ENCODE measurements at regions not wholly inside any gene's neighbourhood (a gene's known extent, or its start where the extent isn't known, plus 50 kb on each side); places are given as distances from the start of the nearest gene placed in this dataset.
"Not testable (repeated sequence)": the region's sequence is repeated elsewhere in the genome, so short reads cannot be mapped to it uniquely, and the experiment has no call there.

DNA sequence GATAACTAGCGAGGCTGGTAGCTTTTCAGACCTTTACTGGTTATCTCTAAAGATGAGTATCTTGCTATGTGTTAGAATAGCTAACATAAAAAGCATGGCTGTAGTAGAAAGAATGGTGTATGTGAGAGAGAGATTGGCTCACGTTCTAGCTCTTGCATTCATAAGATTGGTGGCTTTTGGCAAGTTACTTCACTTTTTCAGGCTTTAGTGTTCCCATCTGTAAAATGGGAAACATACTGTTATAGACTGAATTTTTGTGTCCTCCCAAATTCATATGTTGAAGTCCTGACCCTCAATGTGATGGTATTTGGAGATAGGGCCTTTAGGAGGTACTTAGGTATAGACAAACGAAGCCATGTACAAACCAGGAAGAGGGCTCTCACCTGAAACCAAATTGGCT, 302.4 kb upstream of the KLF4 start:
- FAIRE-seq (no peak), DNase-seq (ENCODE audit: insufficient read length, low spot score) (no peak)
- TF ChIP-seq POLR2A (IDR thresholded peaks at IDR 0.05; ENCODE audit: low read depth, low read length): no peak

DNA sequence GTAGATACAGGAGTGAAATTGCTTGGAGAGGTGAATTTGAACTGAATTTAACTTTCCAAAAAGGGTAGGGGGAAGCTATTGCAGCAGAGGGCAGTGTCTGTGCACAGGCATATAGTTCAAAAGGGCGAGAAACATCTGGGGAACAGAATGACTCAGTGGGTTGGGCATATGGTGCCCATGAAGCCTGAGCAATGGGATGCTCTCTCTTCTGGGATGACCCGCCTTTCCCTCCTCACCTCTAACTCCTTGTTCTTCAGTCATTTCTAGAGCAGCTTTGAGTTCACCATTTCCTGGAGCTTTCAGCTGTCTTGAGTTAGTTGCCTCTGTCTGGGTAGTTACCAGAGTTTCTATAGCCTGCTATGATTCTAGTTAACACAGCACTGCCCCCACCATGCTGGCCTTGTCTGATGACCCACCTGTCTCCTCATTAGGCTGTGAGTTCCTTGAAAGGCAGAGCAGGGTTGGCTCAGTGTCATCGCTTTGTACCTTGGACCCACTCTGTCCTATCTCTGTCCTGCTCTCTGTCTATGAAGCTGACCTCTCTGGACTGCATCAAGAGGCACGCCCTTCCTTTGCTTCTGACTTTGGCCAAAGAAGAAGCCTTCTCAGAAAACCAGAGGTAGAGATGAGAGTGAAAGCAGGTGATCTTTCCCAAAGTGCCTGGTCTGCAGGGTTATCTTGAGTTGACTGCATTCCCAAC, 299.6 kb upstream of the KLF4 start:
- DNase-seq (ENCODE audit: insufficient read length, low spot score) (no peak), FAIRE-seq (no peak)
- TF ChIP-seq POLR2A (IDR thresholded peaks at IDR 0.05; ENCODE audit: low read depth, low read length): no peak

DNA sequence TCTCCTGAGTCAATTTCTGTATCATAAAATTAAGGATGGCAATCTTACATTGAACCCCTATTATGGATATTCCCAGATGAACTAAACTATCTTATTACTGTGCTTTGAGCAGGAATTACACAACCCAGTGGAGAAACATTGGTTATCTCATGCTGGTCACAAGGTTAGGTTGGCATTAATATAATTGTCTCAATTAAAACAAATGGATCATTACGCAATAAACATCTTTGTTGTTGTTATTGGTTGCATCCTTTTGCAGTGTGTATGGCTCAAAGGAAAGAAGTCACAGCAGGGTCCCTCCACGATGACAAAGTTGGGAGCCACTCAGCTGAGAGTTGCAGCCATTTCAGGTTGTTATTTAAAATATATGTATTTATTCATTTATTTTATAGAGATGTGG, 297.0 kb upstream of the KLF4 start:
- TF ChIP-seq POLR2A (IDR thresholded peaks at IDR 0.05; ENCODE audit: low read depth, low read length): no peak
- no peak for DNase-seq (ENCODE audit: insufficient read length, low spot score)
- no peak for FAIRE-seq

DNA sequence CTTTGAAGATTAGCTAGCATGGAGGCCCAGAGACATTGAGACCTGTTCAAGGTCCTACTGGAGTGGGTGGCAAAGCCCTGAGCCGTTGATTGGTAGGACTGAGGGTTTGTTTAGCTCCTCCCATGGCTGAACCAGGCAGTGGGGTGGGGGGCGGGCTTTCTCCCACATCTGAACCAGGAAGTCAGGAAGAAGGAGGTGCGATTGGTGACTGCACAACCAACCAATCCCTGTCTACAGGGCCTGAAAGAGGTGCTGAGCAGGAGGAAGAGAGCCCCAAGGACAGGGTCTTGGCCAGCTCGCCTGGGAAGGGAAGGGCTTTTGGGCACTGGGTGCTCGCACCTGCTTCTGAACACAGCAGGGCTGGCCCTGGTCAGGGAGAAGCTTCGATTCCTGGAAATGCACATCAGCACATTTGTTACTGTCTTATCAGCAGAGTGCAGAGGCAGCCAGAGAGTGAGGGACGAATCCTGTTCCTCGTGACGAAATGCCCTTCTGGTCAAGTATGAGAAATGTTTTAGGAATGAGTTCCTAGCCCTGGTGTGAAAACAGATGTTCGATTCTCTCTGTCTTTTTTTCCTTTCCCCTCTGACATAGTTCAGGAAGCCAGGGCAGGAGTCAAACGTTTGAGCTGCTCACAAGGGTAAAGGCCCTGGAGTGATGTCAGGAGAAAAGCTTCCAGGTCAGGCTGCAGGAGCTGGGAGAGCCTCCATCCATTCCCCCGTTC, 294.8 kb upstream of the KLF4 start:
- TF ChIP-seq POLR2A (IDR thresholded peaks at IDR 0.05; ENCODE audit: low read depth, low read length): no peak
- FAIRE-seq: peak; percentile 91
- DNase-seq (ENCODE audit: insufficient read length, low spot score): peak; percentile 60

DNA sequence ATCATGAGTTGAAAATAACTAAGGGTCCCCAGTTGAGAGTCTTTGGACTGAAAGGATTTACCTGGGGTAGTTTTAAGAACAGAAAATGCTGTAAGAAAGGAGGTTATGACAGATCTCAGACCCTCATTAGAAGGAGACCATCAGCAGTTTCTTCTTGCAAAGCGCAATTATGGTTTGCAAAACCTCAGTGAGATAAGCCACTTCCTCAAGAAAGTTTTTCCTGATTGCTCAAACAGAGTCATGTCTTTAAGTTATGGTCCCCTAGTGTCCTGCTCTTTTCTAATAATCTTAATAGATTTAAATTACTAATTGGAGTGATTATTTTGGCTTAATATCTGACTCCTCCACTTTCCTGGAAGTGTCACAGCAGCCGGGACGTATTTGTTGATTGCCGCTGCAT, 293.2 kb upstream of the KLF4 start:
- TF ChIP-seq POLR2A (IDR thresholded peaks at IDR 0.05; ENCODE audit: low read depth, low read length): no peak
- FAIRE-seq: no peak
- no peak for DNase-seq (ENCODE audit: insufficient read length, low spot score)

DNA sequence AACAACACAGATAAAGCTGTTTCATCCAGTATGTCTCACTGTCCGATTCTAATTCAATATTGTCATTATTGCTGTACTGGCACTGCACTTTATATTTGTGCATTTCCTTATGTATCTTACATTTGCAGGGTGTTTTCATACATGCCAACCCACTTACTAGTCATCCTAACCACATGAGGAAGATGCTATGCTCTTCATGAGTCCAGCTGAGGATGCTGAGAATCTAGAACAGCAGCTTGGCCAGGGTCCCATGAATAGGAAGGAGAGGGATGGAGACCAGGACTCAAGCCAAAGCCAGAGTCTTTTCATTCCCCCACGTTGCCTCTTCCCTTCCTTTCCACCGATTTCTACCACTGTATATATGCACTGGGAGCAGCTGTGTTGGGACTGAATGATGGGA, 292.8 kb upstream of the KLF4 start:
- no peak for DNase-seq (ENCODE audit: insufficient read length, low spot score)
- TF ChIP-seq POLR2A (IDR thresholded peaks at IDR 0.05; ENCODE audit: low read depth, low read length): no peak
- no peak for FAIRE-seq

DNA sequence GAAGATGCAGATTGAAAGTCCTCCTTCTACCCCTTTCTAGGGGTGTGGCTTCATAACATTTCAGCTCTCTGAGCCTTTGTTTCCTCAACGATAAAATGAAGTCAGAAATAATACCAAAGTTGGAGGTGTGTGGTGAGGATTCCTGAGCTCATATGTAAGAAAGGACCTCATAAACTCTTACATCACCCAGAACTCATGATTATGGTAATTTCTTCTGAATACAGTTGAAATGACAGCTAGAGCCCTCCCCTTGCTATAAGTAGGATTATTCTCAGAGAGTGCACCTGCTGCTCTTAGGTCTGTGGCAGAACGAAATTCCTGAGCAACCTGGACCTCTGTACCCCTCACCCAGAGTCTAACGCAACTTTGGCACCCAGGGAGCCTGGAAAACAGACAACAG, 291.4 kb upstream of the KLF4 start:
- DNase-seq (ENCODE audit: insufficient read length, low spot score): no peak
- FAIRE-seq: no peak
- TF ChIP-seq POLR2A (IDR thresholded peaks at IDR 0.05; ENCODE audit: low read depth, low read length): no peak

DNA sequence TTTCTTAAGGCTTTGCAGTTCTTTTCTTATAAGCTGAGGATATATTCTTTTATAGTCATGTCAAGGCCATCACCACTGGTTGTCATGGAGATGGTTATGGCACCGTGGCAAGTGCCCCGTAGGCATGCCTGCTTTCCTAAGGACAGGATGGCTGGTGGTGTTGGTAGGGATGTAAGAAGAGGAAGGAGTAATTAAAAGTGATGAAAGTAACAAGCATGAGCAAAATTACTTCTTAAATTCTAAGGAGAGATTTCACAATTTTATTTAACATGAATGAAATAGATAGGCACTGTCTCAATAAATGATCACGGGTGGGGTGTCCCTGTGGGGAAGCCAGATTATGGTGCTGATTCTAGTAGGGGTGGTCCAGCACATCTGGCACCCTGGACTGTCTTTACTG, 290.2 kb upstream of the KLF4 start:
- DNase-seq (ENCODE audit: insufficient read length, low spot score): no peak
- no peak for TF ChIP-seq POLR2A (IDR thresholded peaks at IDR 0.05; ENCODE audit: low read depth, low read length)
- no peak for FAIRE-seq

DNA sequence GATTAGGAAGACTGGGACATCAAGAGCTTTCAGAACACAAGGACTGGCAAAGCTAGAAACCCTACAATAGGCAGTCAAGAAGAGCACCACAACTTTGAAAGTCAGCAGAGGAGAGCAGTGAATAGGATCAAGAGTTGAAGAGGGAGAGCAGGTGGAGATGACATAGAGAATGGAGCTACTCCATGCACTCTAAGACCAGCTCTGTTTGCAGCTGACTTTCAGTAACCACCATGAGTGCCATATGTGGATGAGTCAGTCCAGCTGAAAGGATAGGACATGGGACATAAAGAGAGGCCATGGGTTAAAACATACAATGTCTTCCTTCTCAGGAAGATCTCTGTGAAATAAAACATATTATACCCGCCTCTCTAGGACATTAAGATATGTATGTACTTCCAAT, 289.1 kb upstream of the KLF4 start:
- DNase-seq (ENCODE audit: insufficient read length, low spot score) (no peak), FAIRE-seq (no peak)
- no peak for TF ChIP-seq POLR2A (IDR thresholded peaks at IDR 0.05; ENCODE audit: low read depth, low read length)

DNA sequence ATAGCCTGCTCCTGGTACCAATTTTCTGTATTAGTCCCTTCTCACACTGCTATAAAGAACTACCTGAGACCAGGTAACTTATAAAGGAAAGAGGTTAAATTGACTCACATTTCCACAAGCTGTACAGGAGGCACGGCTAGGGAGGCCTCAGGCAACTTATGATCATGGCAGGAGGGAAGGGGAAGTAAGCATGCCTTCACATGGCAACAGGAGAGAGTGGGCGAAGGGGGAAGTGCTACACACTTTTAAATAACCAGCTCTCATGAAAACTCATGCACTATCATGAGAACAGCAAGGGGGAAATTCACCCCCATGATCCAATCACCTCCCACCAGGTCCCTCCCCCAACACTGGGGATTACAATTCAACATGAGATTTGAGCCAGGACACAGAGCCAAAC, 284.5 kb upstream of the KLF4 start:
- not testable (repeated sequence) for FAIRE-seq; DNase-seq (ENCODE audit: insufficient read length, low spot score)

DNA sequence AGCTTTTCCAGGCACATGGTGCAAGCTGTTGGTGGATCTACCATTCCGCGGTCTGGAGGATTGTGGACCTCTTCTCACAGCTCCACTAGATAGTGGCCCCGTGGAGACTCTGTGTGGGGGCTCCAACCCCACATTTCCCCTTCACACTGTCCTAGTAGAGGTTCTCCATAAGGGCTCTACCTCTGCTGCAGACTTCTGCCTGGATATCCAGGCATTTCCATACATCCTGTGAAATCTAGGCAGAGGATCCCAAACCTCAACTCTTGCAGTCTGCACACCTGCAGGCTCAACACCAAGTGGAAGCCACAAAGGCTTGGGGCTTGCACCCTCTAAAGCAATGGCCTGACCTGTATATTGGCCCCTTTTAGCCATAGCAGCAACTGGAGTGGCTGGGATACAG, 283.4 kb upstream of the KLF4 start:
- no peak for TF ChIP-seq POLR2A (IDR thresholded peaks at IDR 0.05; ENCODE audit: low read depth, low read length)
- FAIRE-seq: no peak
- DNase-seq (ENCODE audit: insufficient read length, low spot score): no peak

DNA sequence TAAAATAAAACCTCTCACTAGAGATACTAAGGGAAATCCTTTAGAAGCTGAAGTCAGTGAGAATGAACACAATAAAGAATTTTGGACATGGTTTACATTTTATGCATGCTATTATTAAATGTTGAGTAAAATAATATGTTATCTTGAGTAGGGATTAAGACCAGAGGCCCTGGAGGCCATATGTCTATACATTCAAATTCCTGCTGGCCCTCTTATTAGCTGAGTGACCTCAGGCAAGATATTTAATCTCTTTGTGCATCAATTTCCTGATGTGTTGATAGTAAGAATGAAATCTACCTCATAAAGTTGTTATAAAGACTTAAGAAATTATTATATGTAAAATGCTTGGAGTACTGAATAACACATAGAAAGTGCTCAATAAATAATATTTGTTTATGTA, 281.1 kb upstream of the KLF4 start:
- no peak for DNase-seq (ENCODE audit: insufficient read length, low spot score)
- no peak for TF ChIP-seq POLR2A (IDR thresholded peaks at IDR 0.05; ENCODE audit: low read depth, low read length)
- no peak for FAIRE-seq

DNA sequence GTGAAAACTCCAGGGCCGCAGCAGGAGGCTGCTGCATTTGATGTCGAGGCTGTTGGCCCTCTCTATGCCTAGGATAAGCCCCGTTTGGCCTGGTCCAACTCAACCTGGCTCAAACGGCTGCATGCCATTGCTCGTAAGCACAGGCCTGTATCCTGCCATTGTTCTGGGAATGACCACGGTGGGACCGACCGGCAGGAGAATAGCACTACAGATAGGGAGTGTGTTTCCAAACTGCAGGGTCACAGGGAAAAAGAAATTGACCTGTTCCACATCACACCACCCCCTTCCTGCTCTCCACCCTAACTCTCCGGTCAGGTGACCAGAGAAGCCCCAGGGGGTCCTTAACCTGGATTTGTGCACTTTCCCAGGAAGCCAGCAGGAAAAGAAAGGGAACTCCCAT, 278.7 kb upstream of the KLF4 start:
- DNase-seq (ENCODE audit: insufficient read length, low spot score) (no peak), FAIRE-seq (no peak)
- TF ChIP-seq POLR2A (IDR thresholded peaks at IDR 0.05; ENCODE audit: low read depth, low read length): no peak

DNA sequence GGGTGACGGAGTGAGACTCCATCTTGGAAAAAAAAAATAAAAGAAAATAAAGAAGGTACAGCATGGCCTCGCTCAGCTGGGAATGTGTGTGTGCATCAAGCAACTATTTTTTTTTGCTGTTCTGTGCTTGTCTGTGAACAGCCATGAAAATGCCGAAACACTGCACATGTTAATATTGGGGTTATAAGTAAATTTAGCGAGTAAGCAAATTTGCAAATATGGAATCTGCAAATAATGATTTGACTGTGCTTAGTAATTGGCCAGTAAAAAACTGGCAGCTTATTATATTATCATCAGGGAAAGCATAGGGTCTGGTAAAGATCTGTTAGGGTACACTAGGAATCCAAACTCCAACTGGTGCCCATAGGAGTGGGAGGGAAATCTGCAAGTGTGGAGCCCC, 278.1 kb upstream of the KLF4 start:
- no peak for TF ChIP-seq POLR2A (IDR thresholded peaks at IDR 0.05; ENCODE audit: low read depth, low read length)
- FAIRE-seq: no peak
- no peak for DNase-seq (ENCODE audit: insufficient read length, low spot score)

DNA sequence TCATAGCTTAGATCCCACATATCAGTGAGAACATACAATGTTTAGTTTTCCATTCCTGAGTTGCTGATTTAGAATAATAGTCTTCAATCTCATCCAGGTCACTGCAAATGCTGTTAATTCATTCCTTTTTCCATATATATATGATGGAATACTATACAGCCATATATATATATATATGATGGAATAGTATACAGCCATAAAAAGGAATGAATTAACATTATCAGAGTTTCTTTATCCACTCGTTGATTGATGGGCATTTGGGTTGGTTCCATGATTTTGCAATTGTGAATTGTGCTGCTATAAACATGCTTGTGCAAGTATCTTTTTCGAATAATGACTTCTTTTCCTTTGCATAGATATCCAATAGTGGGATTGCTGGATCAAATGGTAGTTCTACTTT, 273.9 kb upstream of the KLF4 start:
- DNase-seq (ENCODE audit: insufficient read length, low spot score); FAIRE-seq: not testable (repeated sequence)

All from H54 (cell line).